CD4-positive, alpha-beta T cell (primary cell): ENCODE measurements at regions not wholly inside any gene's neighbourhood (a gene's known extent, or its start where the extent isn't known, plus 50 kb on each side); places are given as distances from the start of the nearest gene placed in this dataset.
A peak's percentile ranks its signal among the peaks of the same experiment; 100 is the strongest.

Experiments
- ATAC-seq: fragments of 200-7000 bp; cut with Tn5 transposase; one replicate; pipeline ENCODE4 v1.10.0; 2022; ENCODE audit warnings: mild to moderate bottlenecking; ENCODE audit not compliant: poor library complexity
- CTCF ChIA-PET: fragments of 350-600 bp; sonication (Branson Sonifier 250); formaldehyde crosslinking; loops from one replicate; lab custom pipeline; 2021; ENCODE audit warnings: antibody characterized with exemption, inconsistent platforms; lab: Charles Lee
- POLR2A ChIA-PET: fragments of 350-600 bp; sonication (Branson Sonifier 250); formaldehyde crosslinking; loops from one replicate; lab custom pipeline; 2021; ENCODE audit warnings: antibody characterized with exemption, inconsistent platforms; lab: Charles Lee
- DNase-seq, 14 experiments: peaks; one replicate each; pipeline ENCODE4 v3.0.0-alpha.2; 2013 to 2020; ENCODE audit warnings: mixed read lengths in 2 of 14
- H3K27ac ChIP-seq, 2 donors: one replicate each; pipeline versions ENCODE4 v1.5.1 to v1.7.0; 2013; ENCODE audit warnings: low read length in 2 of 2, low read depth in 1 of 2, mild to moderate bottlenecking in 1 of 2
- H3K27me3 ChIP-seq, 2 experiments: 1 replicate in 1 of 2; 2 replicates in 1 of 2; pipeline versions ENCODE4 v1.6.1 to v1.7.0; 2013; ENCODE audit warnings: low read length in 2 of 2, control low read depth in 1 of 2, mild to moderate bottlenecking in 1 of 2, moderate library complexity in 1 of 2; ENCODE audit not compliant: insufficient read depth in 2 of 2, control insufficient read depth in 1 of 2
- H3K36me3 ChIP-seq: one replicate; pipeline ENCODE4 v1.6.1; 2013; ENCODE audit warnings: low read length, control low read depth; ENCODE audit not compliant: insufficient read depth
- H3K4me1 ChIP-seq: one replicate; pipeline ENCODE4 v1.6.1; 2013; ENCODE audit warnings: low read length, control low read depth; ENCODE audit not compliant: insufficient read depth
- H3K4me3 ChIP-seq: one replicate; pipeline ENCODE4 v1.5.1; 2013; ENCODE audit warnings: mild to moderate bottlenecking, low read length, moderate library complexity
- H3K9me3 ChIP-seq, 2 experiments: 1 replicate in 1 of 2; 2 replicates in 1 of 2; pipeline versions ENCODE4 v1.6.1 to v1.7.0; 2013; ENCODE audit warnings: low read length in 2 of 2, mild to moderate bottlenecking in 2 of 2, control low read depth in 1 of 2, moderate library complexity in 1 of 2; ENCODE audit not compliant: control insufficient read depth in 1 of 2, insufficient read depth in 1 of 2
- H3K27ac Mint-ChIP-seq: one replicate; pipeline ENCODE4 v1.8.0; 2020; ENCODE audit warnings: mixed read lengths
- H3K27me3 Mint-ChIP-seq: one replicate; pipeline ENCODE4 v1.8.0; 2021; ENCODE audit warnings: mixed read lengths
- H3K36me3 Mint-ChIP-seq: one replicate; pipeline ENCODE4 v1.8.0; 2021; ENCODE audit warnings: low read depth, mixed read lengths
- H3K4me1 Mint-ChIP-seq: one replicate; pipeline ENCODE4 v1.8.0; 2021; ENCODE audit warnings: low read depth, mixed read lengths
- H3K4me3 Mint-ChIP-seq: one replicate; pipeline ENCODE4 v1.8.0; 2020; ENCODE audit warnings: mild to moderate bottlenecking, mixed read lengths
- H3K9me3 Mint-ChIP-seq: one replicate; pipeline ENCODE4 v1.8.0; 2020; ENCODE audit warnings: mixed read lengths
- CTCF ChIP-seq: fragments of 200-600 bp; IDR thresholded peaks from one replicate; pipeline ENCODE4 v1.8.0; 2022; ENCODE audit warnings: antibody characterized with exemption, mild to moderate bottlenecking
- intact Hi-C, 2 experiments: fragments of 100-400 bp; cut with DNase I in 1 of 2; cut with micrococcal nuclease in 1 of 2; formaldehyde crosslinking; loops; one replicate each; pipeline versions ENCODE4 v1.15.1 to v1.9.0; 2023 to 2025; cut with DNase I, micrococcal nuclease

DNA sequence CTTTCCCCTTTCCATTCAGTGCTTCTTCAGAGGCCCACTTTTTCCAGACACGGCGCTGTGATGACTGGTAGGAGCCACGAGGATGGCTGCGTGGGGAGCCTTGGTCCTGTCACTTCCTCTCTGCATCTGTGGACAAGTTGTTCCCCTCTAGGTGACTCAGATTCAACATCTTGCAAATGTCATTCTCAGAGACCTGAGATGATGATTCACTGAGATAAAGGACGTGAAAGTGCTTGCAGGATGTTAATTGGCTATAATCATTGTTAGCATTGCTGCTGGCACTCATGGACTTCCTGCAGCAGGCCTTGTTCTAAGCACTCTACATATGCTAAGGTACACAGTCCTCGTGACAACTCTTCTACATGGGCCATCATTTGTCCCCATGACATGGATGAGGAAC is 489.8 kb upstream of the ZMIZ1 start:
- no peaks in the 10 kb centered on the region for H3K36me3 ChIP-seq
- ChIA-PET CTCF (no interaction called here), POLR2A (no interaction called here)
- no peak for ATAC-seq
- no peak overlapping the region for H3K4me3 ChIP-seq
- Mint-ChIP-seq H3K36me3 (no peaks in the 10 kb centered on the region), H3K4me3 (no peak overlapping the region), H3K27ac (no peak overlapping the region), H3K9me3 (no peaks in the 10 kb centered on the region), H3K4me1 (no peaks in the 10 kb centered on the region), H3K27me3 (no peaks in the 10 kb centered on the region)
- no peaks in the 10 kb centered on the region for H3K4me1 ChIP-seq
- TF ChIP-seq CTCF, result no peak
- H3K27ac ChIP-seq, result no peak overlapping the region
- peak in 3 of 14 experiments; percentile 6 to 70 (median 59) for DNase-seq
- no peaks in the 10 kb centered on the region for H3K9me3 ChIP-seq
- no peaks in the 10 kb centered on the region for H3K27me3 ChIP-seq
- intact Hi-C loops, result no loop called here

- Mint-ChIP-seq H3K27me3 (no peaks in the 10 kb centered on the region), H3K4me1 (no peaks in the 10 kb centered on the region), H3K4me3 (no peak overlapping the region), H3K27ac (no peak overlapping the region), H3K36me3 (no peaks in the 10 kb centered on the region), H3K9me3 (no peaks in the 10 kb centered on the region)
- ATAC-seq, result no peak
- intact Hi-C loops, result no loop called here
- no peak for DNase-seq
- ChIA-PET POLR2A (interaction anchor here (1.1 kb wide), 1 partner anchor 20 kb away, joined by 3 read pairs; no protein-coding TSS in a partner anchor), CTCF (no interaction called here)
- no peak for TF ChIP-seq CTCF
- Histone ChIP-seq H3K4me3 (no peak overlapping the region), H3K4me1 (no peaks in the 10 kb centered on the region), H3K36me3 (no peaks in the 10 kb centered on the region), H3K27me3 (no peaks in the 10 kb centered on the region), H3K27ac (no peak overlapping the region), H3K9me3 (no peaks in the 10 kb centered on the region)
These were observed 489.2 kb upstream of the ZMIZ1 start for GRCh38 chr10:78579576-78579975.

GRCh38 chr10:78579995-78580394 is 488.8 kb upstream of the ZMIZ1 start:
- no peak overlapping the region for H3K27ac Mint-ChIP-seq
- CTCF ChIA-PET, result no interaction called here
- H3K27me3 ChIP-seq, result no peaks in the 10 kb centered on the region
- no peak for TF ChIP-seq CTCF
- no peaks in the 10 kb centered on the region for H3K4me1 Mint-ChIP-seq
- H3K36me3 ChIP-seq, result no peaks in the 10 kb centered on the region
- no peaks in the 10 kb centered on the region for H3K4me1 ChIP-seq
- DNase-seq, result no peak
- no peak for ATAC-seq
- H3K4me3 ChIP-seq, result no peak overlapping the region
- H3K27me3 Mint-ChIP-seq, result no peaks in the 10 kb centered on the region
- no peaks in the 10 kb centered on the region for H3K9me3 Mint-ChIP-seq
- no peaks in the 10 kb centered on the region for H3K9me3 ChIP-seq
- no peak overlapping the region for H3K4me3 Mint-ChIP-seq
- intact Hi-C loops, result no loop called here
- no peak overlapping the region for H3K27ac ChIP-seq
- POLR2A ChIA-PET, result interaction anchor here (1.1 kb wide), 1 partner anchor 21 kb away, joined by 3 read pairs; no protein-coding TSS in a partner anchor
- no peaks in the 10 kb centered on the region for H3K36me3 Mint-ChIP-seq
